Ishikawa (cell line): ENCODE measurements at regions not wholly inside any gene's neighbourhood (a gene's known extent, or its start where the extent isn't known, plus 50 kb on each side); places are given as distances from the start of the nearest gene placed in this dataset.

Experiments
- CEBPB ChIP-seq: IDR thresholded peaks from 2 replicates; pipeline ENCODE4 v1.6.1; 2012
- CREB1 ChIP-seq: IDR thresholded peaks from 2 replicates; pipeline ENCODE4 v1.6.1; 2012; ENCODE audit warnings: low read depth
- EGR1 ChIP-seq: IDR thresholded peaks from 2 replicates; pipeline ENCODE4 v1.6.1; 2012
- EP300 ChIP-seq: IDR thresholded peaks from 2 replicates; pipeline ENCODE4 v1.6.1; 2012; ENCODE audit warnings: borderline replicate concordance
- FOXM1 ChIP-seq: IDR thresholded peaks from 2 replicates; pipeline ENCODE4 v1.6.1; 2012; ENCODE audit warnings: low read depth, borderline replicate concordance
- NFIC ChIP-seq: IDR thresholded peaks from 2 replicates; pipeline ENCODE4 v1.6.1; 2012
- RAD21 ChIP-seq: IDR thresholded peaks from 2 replicates; pipeline ENCODE4 v1.6.1; 2012; ENCODE audit warnings: low read depth
- TAF1 ChIP-seq: IDR thresholded peaks from 2 replicates; pipeline ENCODE4 v1.6.1; 2012; ENCODE audit warnings: low read depth, mild to moderate bottlenecking
- TCF12 ChIP-seq: IDR thresholded peaks from 2 replicates; pipeline ENCODE4 v1.6.1; 2012; ENCODE audit warnings: low read depth
- TEAD4 ChIP-seq: IDR thresholded peaks from 2 replicates; pipeline ENCODE4 v1.6.1; 2012
- YY1 ChIP-seq: IDR thresholded peaks from 2 replicates; pipeline ENCODE4 v1.6.1; 2012; ENCODE audit warnings: low read depth
- ZBTB7A ChIP-seq: IDR thresholded peaks from 2 replicates; pipeline ENCODE4 v1.6.1; 2012; ENCODE audit warnings: low read depth
- TF ChIP-seq, protein P1 (sequence below): IDR thresholded peaks from 2 replicates; pipeline ENCODE4 v1.6.1; 2012
- TF ChIP-seq, protein P2 (sequence below): IDR thresholded peaks from 2 replicates; pipeline ENCODE4 v1.6.1; 2012; ENCODE audit warnings: low read depth, mild to moderate bottlenecking
- TF ChIP-seq, protein P3 (sequence below): IDR thresholded peaks from 2 replicates; pipeline ENCODE4 v1.6.1; 2012

DNA sequence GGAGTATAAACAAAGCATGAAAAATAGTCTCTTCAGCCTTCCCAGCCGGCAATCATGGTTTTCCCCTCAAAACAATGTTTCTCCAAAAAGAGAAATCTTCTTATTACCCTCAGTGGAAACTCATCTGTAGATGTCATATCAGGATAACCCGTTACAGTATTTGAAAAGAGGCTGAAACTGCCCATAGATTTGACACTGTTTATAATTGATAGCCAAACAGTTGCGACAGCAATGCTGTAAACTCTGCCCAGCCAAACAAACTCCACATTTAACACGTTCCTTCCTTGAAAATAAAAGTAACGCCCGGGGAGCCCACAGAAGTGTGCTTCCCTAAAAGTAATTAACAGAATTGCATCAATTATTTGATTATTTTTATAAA is 201.3 kb upstream of the FOXN3 start:
- TF ChIP-seq CREB1 (no peak), FOXM1 (no peak), EP300 (no peak), YY1 (no peak), NFIC (no peak), EGR1 (no peak), CEBPB (no peak), RAD21 (no peak), TCF12 (no peak), ZBTB7A (no peak), TAF1 (no peak), TEAD4 (no peak)
- TF ChIP-seq, protein P1, sequence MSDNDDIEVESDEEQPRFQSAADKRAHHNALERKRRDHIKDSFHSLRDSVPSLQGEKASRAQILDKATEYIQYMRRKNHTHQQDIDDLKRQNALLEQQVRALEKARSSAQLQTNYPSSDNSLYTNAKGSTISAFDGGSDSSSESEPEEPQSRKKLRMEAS: no peak
- TF ChIP-seq, protein P2, sequence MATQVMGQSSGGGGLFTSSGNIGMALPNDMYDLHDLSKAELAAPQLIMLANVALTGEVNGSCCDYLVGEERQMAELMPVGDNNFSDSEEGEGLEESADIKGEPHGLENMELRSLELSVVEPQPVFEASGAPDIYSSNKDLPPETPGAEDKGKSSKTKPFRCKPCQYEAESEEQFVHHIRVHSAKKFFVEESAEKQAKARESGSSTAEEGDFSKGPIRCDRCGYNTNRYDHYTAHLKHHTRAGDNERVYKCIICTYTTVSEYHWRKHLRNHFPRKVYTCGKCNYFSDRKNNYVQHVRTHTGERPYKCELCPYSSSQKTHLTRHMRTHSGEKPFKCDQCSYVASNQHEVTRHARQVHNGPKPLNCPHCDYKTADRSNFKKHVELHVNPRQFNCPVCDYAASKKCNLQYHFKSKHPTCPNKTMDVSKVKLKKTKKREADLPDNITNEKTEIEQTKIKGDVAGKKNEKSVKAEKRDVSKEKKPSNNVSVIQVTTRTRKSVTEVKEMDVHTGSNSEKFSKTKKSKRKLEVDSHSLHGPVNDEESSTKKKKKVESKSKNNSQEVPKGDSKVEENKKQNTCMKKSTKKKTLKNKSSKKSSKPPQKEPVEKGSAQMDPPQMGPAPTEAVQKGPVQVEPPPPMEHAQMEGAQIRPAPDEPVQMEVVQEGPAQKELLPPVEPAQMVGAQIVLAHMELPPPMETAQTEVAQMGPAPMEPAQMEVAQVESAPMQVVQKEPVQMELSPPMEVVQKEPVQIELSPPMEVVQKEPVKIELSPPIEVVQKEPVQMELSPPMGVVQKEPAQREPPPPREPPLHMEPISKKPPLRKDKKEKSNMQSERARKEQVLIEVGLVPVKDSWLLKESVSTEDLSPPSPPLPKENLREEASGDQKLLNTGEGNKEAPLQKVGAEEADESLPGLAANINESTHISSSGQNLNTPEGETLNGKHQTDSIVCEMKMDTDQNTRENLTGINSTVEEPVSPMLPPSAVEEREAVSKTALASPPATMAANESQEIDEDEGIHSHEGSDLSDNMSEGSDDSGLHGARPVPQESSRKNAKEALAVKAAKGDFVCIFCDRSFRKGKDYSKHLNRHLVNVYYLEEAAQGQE: no peak
- TF ChIP-seq, protein P3, sequence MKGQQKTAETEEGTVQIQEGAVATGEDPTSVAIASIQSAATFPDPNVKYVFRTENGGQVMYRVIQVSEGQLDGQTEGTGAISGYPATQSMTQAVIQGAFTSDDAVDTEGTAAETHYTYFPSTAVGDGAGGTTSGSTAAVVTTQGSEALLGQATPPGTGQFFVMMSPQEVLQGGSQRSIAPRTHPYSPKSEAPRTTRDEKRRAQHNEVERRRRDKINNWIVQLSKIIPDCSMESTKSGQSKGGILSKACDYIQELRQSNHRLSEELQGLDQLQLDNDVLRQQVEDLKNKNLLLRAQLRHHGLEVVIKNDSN: no peak

DNA sequence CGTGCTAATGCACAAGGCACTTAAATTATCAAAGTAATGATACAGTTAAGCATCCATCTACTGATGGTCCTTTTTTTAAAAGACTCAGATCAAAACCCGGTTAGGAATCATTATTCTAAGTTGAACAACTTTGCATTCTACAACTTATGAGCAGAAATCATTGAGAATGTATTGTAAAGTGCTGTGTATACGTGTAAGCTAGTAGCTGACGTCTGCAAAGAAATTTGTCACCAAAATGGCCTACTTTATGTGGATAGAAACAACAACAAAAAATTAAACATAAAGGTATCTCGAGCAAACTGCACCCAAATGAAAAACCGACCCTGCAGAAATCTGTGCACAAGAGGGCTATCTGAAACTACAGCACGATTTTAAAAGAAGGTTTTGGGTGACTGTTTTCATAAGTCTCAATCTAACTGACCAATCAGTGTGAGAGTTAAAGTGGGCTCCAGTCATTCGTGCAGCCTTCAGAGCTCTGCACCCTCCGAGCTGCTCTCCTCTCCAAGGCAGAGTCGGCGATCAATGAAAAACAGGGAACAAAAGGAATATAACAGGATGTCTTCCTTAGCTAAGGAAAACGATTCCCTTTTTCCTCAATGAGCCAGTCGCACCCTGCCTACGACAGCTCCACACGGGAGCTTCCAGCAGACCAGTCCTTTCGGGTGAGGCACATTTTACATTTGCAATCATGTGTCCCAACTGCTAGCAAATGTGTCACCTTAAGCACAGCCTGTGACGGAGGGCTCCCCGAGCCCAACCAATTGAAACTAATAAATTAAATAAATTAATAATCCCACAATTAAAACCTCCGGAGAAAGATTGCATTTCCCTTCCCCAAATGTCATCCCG is 200.7 kb upstream of the FOXN3 start:
- TF ChIP-seq TEAD4 (no peak), ZBTB7A (no peak)

DNA sequence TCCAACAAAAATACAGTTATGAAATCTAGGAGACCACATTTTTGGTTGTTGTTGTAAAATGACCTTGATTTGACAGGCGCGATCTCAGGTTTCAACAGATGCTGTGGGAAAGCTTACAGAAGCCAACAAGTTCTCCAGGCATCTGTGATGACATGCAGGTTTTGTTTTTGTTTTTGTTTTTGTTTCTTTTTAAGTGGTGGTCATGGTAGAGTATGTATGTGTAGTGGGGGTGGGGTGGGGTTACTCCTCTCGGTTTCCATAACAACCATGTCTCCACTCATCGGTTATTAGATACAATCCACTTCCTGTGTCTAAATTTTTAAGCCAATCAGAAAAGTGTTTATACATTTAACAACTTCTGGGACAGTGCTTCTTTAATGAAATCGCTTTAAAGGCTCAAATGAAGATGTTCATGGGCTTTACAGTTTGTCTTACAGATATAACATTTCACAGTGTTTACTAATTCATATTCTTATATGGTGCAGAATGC is 199.9 kb upstream of the FOXN3 start:
- TF ChIP-seq, protein P3: no peak
- no peak for TF ChIP-seq CREB1
- no peak for TF ChIP-seq TAF1
- TF ChIP-seq, protein P2: no peak
- TF ChIP-seq ZBTB7A: no peak

DNA sequence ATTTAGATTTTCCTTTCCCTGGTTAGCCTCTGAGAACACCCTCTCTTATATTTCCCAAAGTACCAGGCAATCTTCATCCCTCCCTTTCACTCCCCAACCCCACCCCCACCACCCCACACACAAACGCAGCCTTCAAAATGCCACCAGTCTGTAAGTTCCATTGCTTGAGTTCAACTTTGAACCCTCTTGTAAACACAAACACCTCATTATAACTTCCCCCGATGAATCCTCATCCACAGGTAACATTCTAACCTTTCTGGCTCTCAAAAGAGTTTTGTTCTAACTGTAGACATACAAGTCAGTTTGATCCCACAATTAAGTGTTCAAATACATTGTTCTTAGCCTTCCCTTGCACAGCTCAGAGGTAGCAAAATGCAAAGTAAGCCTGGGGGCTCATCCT is 199.4 kb upstream of the FOXN3 start:
- TF ChIP-seq, protein P1: no peak
- TF ChIP-seq, protein P3: no peak
- no peak for TF ChIP-seq TEAD4
- TF ChIP-seq, protein P2: no peak
- no peak for TF ChIP-seq TAF1

DNA sequence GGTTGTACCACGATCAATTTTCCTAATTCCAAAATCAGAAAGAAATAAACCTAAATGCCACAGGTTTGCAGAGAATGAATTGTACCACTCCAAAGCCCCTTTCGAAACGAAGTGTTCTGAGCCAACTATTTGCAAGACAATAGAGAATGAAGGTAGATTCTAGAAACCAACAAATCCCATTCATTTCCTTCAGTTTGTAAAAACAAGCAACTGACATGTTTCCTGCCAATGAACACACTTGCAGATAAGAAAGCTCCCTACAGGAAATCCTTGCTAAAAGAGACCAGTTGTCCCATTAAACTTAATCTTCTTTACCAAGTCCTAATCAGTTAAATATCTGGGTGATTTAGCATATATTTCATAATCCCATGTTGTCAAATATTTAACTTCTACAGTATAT is 198.4 kb upstream of the FOXN3 start:
- no peak for TF ChIP-seq ZBTB7A
- TF ChIP-seq, protein P2: no peak
- TF ChIP-seq, protein P3: no peak
- no peak for TF ChIP-seq TEAD4
- no peak for TF ChIP-seq EP300
- no peak for TF ChIP-seq EGR1
- TF ChIP-seq FOXM1: no peak
- TF ChIP-seq RAD21: no peak
- TF ChIP-seq NFIC: no peak
- TF ChIP-seq YY1: no peak
- no peak for TF ChIP-seq CREB1
- no peak for TF ChIP-seq TCF12
- TF ChIP-seq, protein P1: no peak
- TF ChIP-seq TAF1: no peak
- no peak for TF ChIP-seq CEBPB
